ENCODE measurements at regions not wholly inside any gene's neighbourhood (a gene's known extent, or its start where the extent isn't known, plus 50 kb on each side); places are given as distances from the start of the nearest gene placed in this dataset.

DNA sequence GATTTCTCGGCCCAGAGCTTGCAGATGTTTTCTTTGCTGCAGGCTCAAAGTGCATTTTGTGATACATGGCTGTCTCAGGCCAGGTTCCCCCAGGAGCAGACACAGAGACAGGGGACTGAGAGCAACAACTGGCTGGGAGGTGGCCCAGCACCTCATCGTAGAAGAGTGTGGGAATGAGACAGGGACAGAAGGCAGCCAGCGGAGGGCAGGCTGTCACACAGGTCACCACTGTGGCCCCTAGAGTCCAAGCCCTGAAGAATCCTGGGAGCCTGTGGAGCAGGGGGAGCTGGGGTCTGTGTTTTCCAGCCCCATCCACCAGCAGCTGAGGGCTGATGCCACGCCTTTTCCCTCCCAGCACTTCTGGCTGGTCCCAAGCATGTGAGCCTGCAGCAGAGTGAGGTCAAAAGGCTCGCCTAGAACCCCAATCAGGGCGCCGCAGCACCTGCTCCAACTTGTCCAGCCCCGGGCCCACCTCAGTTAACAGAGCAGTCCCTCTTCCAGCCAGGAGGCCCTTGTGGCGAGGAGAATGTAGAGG is 723.8 kb downstream of the UQCRFS1 start:
- TF ChIP-seq POU2F2 (IDR thresholded peaks at IDR 0.05; ENCODE audit: low read depth, low read length) = no peak
- TF ChIP-seq PAX5 (IDR thresholded peaks at IDR 0.05; ENCODE audit: insufficient read depth, low read length, severe bottlenecking) = no peak
- no peak for TF ChIP-seq POLR2A (IDR thresholded peaks at IDR 0.05; ENCODE audit: low read depth, low read length)
- TF ChIP-seq TAF1 (IDR thresholded peaks at IDR 0.05; ENCODE audit: low read depth, low read length) = no peak
- no peak for TF ChIP-seq POLR2AphosphoS5 (IDR thresholded peaks at IDR 0.05; ENCODE audit: low read depth, low read length)
- TF ChIP-seq SPI1 (IDR thresholded peaks at IDR 0.05; ENCODE audit: low read depth, low read length) = no peak
- DNase-seq (ENCODE audit: insufficient read length, low spot score) (no peak), FAIRE-seq (no peak)

DNA sequence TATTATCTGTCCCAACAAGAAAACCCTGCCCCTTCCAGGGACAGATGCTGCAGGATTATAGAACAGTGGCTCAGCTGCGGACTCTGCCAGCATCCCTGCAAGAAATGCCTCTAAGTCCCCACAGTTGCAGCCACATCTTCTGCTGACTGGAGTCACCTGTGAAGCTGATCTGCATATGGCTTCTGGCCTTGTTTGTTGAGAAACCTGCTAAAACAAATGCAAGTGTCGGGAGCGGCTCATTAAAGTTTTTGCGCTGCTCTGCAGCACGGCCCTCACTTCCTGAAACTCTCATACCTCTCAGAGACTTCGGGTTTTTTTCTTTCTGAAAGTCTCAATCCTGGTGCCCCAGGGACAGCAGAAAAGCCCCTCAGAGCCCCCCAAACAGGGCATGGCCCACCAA is 725.0 kb downstream of the UQCRFS1 start:
- DNase-seq (ENCODE audit: insufficient read length, low spot score) = no peak
- TF ChIP-seq SPI1 (IDR thresholded peaks at IDR 0.05; ENCODE audit: low read depth, low read length) (no peak), POU2F2 (IDR thresholded peaks at IDR 0.05; ENCODE audit: low read depth, low read length) (no peak), TAF1 (IDR thresholded peaks at IDR 0.05; ENCODE audit: low read depth, low read length) (no peak), PAX5 (IDR thresholded peaks at IDR 0.05; ENCODE audit: insufficient read depth, low read length, severe bottlenecking) (no peak), POLR2AphosphoS5 (IDR thresholded peaks at IDR 0.05; ENCODE audit: low read depth, low read length) (no peak), POLR2A (IDR thresholded peaks at IDR 0.05; ENCODE audit: low read depth, low read length) (no peak)
- FAIRE-seq = no peak

DNA sequence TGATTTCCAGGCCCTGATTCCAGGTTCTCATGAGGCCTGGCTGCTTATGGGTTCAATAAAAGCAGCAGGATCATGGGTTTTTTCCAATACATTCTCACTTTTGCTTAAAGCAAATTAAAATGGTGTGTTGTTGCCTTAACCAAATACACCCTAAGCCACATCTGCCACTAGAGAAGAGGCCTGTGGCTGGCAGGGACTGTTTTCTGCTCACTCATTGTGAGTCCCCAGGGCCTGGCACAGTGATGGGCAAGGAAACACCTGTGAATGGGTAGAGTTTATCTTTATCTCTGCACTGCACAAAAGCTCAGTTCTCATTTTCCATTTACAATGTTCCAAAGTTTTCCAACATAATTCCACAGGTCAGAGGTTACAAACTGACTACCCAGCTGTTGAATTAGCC is 726.0 kb downstream of the UQCRFS1 start:
- TF ChIP-seq POLR2A (IDR thresholded peaks at IDR 0.05; ENCODE audit: low read depth, low read length) = no peak
- DNase-seq (ENCODE audit: insufficient read length, low spot score) = no peak
- FAIRE-seq = no peak

DNA sequence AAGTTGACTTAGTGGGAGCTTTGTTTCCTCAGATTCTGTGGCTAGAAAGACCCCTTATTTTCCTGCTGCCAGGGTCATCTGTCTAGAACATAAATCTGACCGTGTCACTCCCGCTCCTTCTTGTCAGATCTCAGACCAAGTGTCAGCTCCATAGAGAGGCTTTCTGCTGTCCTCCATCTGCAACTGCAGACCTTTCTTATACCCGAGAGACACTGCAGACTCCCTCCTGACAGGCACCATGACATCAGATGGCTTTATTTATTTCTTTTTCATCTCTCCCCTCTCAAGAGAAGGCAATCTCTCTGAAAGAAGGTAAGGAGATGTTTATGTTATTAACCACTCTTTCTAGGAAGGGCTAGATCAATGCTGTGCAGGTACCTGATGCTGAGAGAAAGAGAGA is 726.5 kb downstream of the UQCRFS1 start:
- FAIRE-seq (no peak), DNase-seq (ENCODE audit: insufficient read length, low spot score) (no peak)
- TF ChIP-seq POLR2A (IDR thresholded peaks at IDR 0.05; ENCODE audit: low read depth, low read length) (no peak), SPI1 (IDR thresholded peaks at IDR 0.05; ENCODE audit: low read depth, low read length) (no peak), POU2F2 (IDR thresholded peaks at IDR 0.05; ENCODE audit: low read depth, low read length) (no peak)

DNA sequence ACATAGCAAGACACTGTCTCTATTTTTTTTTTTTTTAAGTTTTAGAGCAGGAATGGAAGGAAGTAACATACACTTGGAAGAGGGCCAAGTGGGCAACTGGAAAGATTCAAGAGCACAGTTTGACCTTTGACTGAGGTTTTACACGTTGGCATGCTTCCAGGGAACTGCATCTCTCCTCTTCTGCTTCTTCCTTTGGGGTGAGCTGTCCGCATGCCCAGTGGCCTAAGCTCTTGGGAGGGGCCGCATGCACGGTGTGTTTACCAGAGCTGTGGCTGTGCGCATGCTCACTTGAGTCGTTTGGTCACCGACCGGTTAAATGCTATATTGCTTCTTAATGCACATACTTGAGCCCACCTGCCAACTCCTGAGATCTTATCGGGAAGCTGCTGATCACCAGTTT is 727.7 kb downstream of the UQCRFS1 start:
- FAIRE-seq = no peak
- TF ChIP-seq SPI1 (IDR thresholded peaks at IDR 0.05; ENCODE audit: low read depth, low read length) (no peak), TAF1 (IDR thresholded peaks at IDR 0.05; ENCODE audit: low read depth, low read length) (no peak), POLR2AphosphoS5 (IDR thresholded peaks at IDR 0.05; ENCODE audit: low read depth, low read length) (no peak), POLR2A (IDR thresholded peaks at IDR 0.05; ENCODE audit: low read depth, low read length) (no peak), PAX5 (IDR thresholded peaks at IDR 0.05; ENCODE audit: insufficient read depth, low read length, severe bottlenecking) (no peak), POU2F2 (IDR thresholded peaks at IDR 0.05; ENCODE audit: low read depth, low read length) (no peak)
- no peak for DNase-seq (ENCODE audit: insufficient read length, low spot score)

DNA sequence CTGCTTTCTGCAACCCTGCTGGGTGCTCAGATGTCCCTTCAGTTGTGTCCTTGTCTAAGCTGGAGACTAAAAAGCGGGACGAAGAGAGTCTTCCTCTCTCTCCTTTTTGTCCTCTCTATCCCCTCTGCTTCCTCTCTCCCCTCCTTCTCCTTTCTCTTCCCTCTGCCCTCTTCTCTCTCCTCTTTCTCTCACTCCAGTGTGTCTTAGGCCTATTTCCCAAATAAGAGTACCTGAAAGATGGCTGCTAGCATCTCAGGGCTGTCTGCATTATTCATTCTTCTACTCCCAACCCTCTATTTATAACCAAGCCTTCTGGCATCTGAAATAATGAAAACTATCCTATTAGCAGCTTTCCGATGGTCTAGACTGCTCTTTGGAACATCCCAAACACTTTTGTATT is 729.8 kb downstream of the UQCRFS1 start:
- FAIRE-seq (no peak), DNase-seq (ENCODE audit: insufficient read length, low spot score) (no peak)
- TF ChIP-seq SPI1 (IDR thresholded peaks at IDR 0.05; ENCODE audit: low read depth, low read length) = no peak
- TF ChIP-seq POU2F2 (IDR thresholded peaks at IDR 0.05; ENCODE audit: low read depth, low read length) = no peak

DNA sequence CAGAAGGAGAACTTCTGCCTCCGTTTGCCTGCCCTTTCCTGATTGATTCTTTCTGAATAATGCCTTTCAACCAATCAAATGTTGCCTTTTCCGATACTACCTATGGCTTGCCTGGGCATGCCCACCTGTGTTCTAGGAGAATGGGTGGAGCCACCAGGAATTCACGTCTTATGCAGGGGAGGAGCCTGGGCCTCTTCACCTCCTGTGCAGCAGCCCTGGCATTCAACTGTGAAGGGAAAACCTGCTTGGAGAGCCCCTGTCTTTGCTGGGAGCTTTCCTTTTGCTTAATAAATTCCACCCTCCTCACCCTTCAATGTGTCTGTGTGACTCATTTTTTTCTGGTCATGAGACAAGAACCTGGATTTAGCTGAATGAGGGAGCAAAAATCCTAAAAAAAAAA is 730.7 kb downstream of the UQCRFS1 start:
- DNase-seq (ENCODE audit: insufficient read length, low spot score) (no peak), FAIRE-seq (no peak)

DNA sequence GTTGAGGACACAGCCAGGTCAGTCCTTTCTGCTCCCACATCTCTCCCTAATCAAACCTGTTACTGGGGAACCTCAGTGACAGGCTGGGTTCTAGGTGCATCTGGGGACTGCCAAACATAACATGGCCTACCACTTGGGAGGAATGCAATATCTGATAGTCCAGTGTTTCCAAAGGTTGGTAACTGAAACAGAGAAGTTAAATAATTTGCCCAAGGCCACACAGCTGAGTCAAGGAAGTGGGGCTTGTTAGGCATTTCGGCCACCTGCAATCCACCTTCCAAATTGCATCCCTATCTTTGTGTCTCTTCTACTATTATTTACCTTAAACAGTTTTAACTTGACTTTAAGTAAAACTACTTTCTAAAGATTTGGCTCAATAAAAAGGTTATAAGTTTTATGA is 731.3 kb downstream of the UQCRFS1 start:
- TF ChIP-seq TAF1 (IDR thresholded peaks at IDR 0.05; ENCODE audit: low read depth, low read length) = no peak
- no peak for TF ChIP-seq SPI1 (IDR thresholded peaks at IDR 0.05; ENCODE audit: low read depth, low read length)
- no peak for TF ChIP-seq POLR2AphosphoS5 (IDR thresholded peaks at IDR 0.05; ENCODE audit: low read depth, low read length)
- TF ChIP-seq POU2F2 (IDR thresholded peaks at IDR 0.05; ENCODE audit: low read depth, low read length) = no peak
- no peak for TF ChIP-seq PAX5 (IDR thresholded peaks at IDR 0.05; ENCODE audit: insufficient read depth, low read length, severe bottlenecking)
- no peak for TF ChIP-seq POLR2A (IDR thresholded peaks at IDR 0.05; ENCODE audit: low read depth, low read length)
- no peak for FAIRE-seq
- no peak for DNase-seq (ENCODE audit: insufficient read length, low spot score)

More for the DNA sequence above, 730.7 kb downstream of the UQCRFS1 start:
- TF ChIP-seq PAX5 (IDR thresholded peaks at IDR 0.05; ENCODE audit: insufficient read depth, low read length, severe bottlenecking) (no peak), POLR2AphosphoS5 (IDR thresholded peaks at IDR 0.05; ENCODE audit: low read depth, low read length) (no peak), SPI1 (IDR thresholded peaks at IDR 0.05; ENCODE audit: low read depth, low read length) (no peak), TAF1 (IDR thresholded peaks at IDR 0.05; ENCODE audit: low read depth, low read length) (no peak), POLR2A (IDR thresholded peaks at IDR 0.05; ENCODE audit: low read depth, low read length) (no peak), POU2F2 (IDR thresholded peaks at IDR 0.05; ENCODE audit: low read depth, low read length) (no peak)

DNA sequence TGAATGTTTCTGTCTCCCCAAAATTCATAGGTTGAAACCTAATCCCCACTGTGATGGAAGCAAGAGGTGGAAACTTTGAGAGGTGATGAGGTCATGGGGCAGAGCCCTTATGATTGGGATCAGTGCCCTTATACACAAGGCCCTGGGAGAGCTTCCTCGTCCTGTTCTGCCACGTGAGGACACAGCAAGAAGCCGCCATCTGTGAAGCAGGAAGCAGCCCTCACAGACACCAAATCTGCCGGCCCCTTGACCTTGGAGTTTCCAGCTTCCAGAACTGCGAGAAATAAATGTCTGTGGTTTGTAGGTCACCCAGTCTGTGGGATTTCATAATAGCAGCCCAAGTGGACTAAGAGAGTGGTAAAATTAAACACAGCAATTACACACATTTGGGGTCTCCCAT is 737.4 kb downstream of the UQCRFS1 start:
- DNase-seq (ENCODE audit: insufficient read length, low spot score) (no peak), FAIRE-seq (no peak)
- TF ChIP-seq POLR2A (IDR thresholded peaks at IDR 0.05; ENCODE audit: low read depth, low read length) (no peak), POU2F2 (IDR thresholded peaks at IDR 0.05; ENCODE audit: low read depth, low read length) (no peak), POLR2AphosphoS5 (IDR thresholded peaks at IDR 0.05; ENCODE audit: low read depth, low read length) (no peak), TAF1 (IDR thresholded peaks at IDR 0.05; ENCODE audit: low read depth, low read length) (no peak), PAX5 (IDR thresholded peaks at IDR 0.05; ENCODE audit: insufficient read depth, low read length, severe bottlenecking) (no peak), SPI1 (IDR thresholded peaks at IDR 0.05; ENCODE audit: low read depth, low read length) (no peak)

DNA sequence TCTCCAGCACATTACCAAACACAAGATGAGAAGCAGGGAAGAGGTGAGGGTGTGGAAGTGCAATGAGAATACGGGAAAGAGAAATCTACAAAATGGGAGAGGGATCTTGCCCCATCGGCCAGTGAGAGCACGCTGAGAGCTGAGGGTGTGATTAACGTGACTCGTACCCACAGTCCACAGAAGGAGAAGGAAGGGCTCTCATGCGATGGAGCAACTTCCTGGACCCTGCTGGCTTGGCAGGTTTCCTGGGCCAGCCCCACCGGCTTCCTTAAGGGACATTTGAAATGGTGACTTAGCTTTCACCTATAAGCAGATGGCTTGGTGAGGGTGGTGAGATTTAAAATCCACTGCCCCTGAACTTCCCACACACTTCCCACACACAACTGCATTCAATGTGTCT is 740.1 kb downstream of the UQCRFS1 start:
- FAIRE-seq = no peak
- TF ChIP-seq POLR2A (IDR thresholded peaks at IDR 0.05; ENCODE audit: low read depth, low read length) (no peak), POU2F2 (IDR thresholded peaks at IDR 0.05; ENCODE audit: low read depth, low read length) (no peak), PAX5 (IDR thresholded peaks at IDR 0.05; ENCODE audit: insufficient read depth, low read length, severe bottlenecking) (no peak), TAF1 (IDR thresholded peaks at IDR 0.05; ENCODE audit: low read depth, low read length) (no peak), POLR2AphosphoS5 (IDR thresholded peaks at IDR 0.05; ENCODE audit: low read depth, low read length) (no peak), SPI1 (IDR thresholded peaks at IDR 0.05; ENCODE audit: low read depth, low read length) (no peak)
- DNase-seq (ENCODE audit: insufficient read length, low spot score) = no peak

All from GM12891 (cell line).